GM18505 (cell line): ENCODE measurements at regions not wholly inside any gene's neighbourhood (a gene's known extent, or its start where the extent isn't known, plus 50 kb on each side); places are given as distances from the start of the nearest gene placed in this dataset.

Source experiments
- ATAC-seq: cut with Tn5 transposase; IDR thresholded peaks from one replicate; pipeline ENCODE4 v1.9.1; 2021; ENCODE audit not compliant: unreplicated experiment
- POLR2A ChIP-seq: IDR thresholded peaks from 4 replicates; pipeline ENCODE4 v1.6.1; 2011; ENCODE audit warnings: borderline replicate concordance; ENCODE audit not compliant: insufficient read depth, insufficient read length; ENCODE audit errors: extremely low read depth

DNA sequence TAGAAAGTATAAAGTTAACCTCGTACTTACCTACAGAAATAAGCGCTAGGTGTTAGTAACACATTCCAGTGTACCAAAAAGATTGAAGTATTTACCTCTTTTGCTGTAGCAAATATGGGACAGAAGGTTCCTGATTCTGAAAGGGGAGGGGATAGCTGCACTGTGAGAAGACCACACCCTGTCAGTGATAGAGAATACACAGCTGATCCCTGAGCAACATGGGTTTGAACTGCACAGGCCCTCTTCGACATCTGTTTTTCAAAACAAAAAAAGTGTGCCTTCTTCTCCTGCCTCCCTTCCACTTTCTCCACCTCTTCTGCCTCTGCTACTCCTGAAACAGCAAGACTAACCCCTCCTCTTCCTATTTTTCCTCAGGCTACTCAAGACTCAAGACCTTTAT, 201.8 kb upstream of the SLIT2 start:
- no peak for TF ChIP-seq POLR2A
- no peak for ATAC-seq

DNA sequence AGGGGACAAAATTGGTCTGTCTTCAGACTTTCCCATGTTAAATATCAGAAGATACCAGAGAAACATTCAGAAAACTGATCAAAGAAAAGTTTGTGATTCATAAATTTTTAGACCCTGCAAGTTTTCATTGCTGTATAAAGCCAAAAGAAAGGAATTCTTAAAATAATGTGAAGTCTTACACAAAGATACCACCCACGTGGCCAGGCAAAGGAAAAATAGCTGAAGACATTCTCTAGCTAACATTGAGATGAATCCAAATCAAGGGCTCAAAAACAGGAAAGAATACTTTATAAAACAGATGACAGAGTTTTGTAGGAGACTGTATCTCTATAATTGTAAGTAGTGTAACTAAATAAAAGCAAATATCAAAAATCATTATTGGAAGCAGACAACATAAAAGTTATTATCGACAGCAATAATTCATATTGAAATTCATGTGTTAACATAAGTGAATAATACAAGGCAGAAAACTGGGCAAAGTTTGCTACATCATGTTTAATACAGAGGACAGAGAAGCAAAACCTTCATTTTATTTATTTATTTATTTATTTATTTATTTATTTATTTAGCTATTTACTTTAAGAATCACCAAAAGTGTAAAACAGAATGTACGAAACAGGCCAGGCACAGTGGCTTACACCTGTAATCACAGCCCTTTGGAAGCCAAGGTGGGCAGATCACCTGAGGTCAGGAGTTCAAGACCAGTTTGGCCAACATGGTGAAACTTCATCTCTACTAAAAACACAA, 204.6 kb upstream of the SLIT2 start:
- TF ChIP-seq POLR2A = no peak
- ATAC-seq = no peak

DNA sequence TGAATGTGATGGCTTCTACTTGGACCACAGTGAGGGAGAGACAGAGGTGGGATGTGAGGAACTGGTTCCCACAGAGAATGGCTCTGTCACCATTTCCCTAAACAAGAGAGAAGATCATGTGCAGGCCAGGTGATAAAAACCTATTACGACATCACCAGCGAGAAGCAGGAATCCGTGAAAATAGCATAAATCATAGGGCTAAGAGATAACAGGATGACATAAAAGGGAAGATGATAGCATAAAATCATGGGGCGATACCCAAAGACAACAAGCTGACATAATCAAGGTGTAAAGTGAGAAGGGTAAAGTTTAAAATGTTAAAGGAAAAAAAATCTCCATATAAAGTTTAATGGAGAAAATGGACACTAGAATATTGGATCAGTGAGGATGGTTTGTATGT, 205.5 kb upstream of the SLIT2 start:
- no peak for TF ChIP-seq POLR2A
- ATAC-seq = no peak

DNA sequence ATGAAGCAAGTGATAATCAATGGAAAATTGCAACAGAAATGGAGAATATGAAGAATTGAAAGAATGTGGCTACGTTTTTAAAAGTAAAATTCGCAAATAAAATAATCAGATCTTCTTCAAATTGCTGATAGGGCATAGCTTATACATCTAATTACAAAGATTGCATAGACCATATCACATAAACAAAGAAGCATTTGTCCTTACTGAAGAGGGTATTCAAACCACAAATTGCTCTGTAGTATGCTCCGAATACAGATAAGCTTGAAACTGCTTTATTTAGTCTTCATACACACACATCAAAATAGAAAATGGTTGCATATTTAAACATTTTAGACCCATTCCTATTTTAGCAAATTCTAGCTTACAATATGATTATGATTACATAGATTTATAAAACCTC, 206.7 kb upstream of the SLIT2 start:
- no peak for TF ChIP-seq POLR2A
- ATAC-seq = no peak

DNA sequence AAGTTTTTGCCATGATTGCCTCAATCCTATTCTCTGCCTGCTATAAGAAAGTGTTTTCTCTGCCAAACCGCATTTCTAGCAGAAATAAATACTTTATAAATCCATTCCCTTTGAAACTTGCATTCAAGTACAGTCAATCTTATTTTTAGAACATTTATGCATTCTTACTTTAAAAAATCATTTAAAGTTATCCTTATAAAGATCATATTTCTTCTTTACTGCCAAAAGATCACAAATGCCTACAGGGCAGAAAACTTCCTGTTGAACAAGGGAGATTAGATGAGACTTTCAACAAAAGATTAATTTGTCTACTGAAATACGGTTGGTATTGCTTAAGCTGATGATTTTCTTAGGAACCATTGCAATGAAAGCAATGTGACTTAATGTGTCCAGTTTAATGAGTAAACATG, 207.2 kb upstream of the SLIT2 start:
- no peak for ATAC-seq
- TF ChIP-seq POLR2A = no peak

DNA sequence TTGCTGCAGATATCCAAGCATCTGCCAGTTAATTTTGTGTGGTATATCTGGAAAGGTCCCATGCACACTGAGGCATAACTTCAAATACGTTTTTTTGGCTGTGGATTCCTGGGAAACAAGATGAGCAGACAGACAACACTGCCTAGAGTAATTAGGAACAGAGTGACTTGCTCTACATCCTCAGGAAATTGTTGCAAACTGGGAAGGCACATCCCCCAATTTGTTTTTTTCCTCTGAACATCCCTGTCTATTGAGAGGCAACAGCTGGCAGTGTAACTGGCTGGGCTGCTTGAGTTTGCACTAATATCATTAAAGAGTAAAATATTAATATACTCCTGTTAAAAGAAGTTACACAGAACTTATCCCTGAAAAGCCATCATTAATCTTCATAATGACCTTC, 207.7 kb upstream of the SLIT2 start:
- no peak for ATAC-seq
- TF ChIP-seq POLR2A = no peak

DNA sequence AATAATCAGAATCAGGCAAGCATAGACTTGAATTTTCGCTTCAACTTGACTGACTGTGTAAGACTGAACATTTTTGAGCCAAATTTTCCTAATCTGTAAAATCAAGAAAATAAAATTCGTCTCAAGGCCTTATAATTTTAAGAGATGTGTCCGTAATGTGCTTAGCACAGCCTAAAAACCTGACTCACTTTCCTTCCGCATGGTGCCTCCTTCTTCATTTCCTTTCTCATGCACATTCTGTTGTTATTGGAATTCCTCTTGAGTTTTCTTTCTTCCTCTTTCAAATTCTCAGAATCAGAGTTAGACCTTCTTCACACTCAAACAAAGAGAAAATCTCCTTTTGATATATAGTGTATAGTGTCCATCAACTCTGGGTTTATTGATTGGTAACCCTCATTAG, 208.9 kb upstream of the SLIT2 start:
- TF ChIP-seq POLR2A = no peak
- ATAC-seq = no peak

DNA sequence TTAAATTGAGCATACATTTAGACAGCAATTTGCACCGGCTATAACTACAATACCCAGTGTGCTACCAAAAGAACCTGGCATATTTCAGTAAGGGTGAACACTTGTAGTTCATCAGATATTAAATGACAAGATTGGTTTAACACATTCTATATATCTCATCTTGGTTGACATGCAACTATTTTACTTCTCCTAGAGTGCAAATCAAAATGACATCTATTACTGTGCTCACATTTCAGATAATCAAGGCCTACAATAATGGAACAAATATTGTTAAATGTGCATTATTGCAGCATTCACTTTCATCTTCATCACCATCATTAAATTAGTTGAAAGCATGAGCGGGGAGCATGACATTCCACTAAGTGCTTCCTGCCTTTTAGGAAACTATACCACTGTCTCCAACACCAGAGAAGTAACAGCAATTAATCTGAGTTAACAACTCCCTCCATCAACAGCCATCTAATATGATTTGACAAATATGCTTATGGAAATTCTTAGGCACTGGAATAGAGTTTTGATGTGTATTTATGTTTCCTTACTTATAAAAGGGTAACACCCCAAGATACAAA, 209.8 kb upstream of the SLIT2 start:
- TF ChIP-seq POLR2A = no peak
- ATAC-seq = no peak

DNA sequence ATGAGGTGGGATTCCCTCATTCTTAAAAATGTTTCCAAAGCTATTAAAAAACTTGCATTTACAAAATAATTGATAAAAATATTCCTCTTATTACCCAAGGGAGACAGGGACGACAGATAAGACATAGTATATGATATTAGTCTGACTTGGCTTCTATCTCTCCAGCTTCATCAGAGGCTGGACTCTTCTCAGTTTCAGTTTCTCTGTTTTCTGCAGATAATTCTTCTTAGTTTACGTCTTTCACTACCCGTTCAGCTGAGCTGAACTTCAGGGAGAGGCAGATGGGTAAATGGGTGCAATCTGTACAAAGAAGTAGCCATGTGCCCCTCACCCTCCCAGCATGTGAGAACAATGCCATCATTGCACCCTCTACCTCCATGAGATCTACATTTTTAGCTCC, 214.0 kb upstream of the SLIT2 start:
- ATAC-seq = no peak

DNA sequence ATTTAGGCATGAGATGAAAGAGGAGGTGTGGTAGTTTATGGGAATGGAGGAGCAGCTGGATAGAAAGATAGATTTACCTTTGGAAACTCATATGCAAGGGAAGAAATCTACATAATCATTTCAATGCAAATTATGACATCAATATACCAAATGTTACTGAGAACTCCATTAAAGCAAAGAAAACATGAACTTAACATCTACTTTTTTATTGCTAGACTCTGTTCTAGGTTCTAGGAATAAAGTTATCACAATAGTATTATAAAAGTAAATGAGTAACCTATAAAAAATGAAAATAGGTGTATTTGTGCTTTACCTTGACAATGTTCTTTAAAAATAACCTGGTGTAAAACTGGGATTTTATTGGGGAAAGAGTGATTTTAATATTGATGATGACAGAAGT, 221.6 kb upstream of the SLIT2 start:
- TF ChIP-seq POLR2A = no peak
- no peak for ATAC-seq

More for the DNA sequence above, 214.0 kb upstream of the SLIT2 start:
- no peak for TF ChIP-seq POLR2A

DNA sequence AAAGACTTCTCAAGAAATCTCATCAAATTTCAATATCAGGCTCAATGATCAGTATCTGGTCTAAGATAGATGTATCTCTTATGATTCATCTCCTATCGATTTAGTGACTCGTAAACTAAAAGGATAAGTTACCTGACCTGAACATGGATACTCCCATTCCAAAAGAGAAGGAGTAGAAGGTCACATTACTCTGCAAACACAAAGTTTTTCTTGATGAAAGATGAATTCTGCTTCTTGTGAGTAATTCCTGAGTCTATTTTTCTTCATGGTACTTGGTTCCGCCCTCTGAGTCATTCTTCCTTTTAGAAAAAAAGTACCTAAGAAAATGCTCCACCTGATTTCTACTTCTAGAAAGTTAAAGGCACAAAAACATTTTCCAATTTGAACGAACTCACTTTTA, 223.1 kb upstream of the SLIT2 start:
- no peak for TF ChIP-seq POLR2A
- ATAC-seq = no peak

DNA sequence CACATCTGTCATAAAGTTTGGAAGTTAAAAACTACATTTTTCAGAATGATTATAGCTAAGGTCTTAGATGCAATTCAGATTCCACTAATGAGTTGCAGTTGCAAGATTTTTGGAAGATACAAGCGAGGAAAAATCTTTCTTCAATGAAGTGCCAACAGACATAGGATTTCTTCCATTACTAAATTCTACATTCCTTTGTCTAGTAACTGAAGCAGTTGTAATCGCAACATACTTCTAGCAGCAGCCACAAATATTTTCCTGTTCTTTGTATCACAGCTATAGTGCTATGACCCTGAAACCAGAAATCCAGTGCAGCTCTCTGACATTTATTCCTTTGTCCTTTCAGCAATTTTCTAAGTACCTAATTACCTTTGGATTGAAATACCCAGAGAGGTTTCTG, 225.2 kb upstream of the SLIT2 start:
- TF ChIP-seq POLR2A = no peak
- ATAC-seq = no peak

DNA sequence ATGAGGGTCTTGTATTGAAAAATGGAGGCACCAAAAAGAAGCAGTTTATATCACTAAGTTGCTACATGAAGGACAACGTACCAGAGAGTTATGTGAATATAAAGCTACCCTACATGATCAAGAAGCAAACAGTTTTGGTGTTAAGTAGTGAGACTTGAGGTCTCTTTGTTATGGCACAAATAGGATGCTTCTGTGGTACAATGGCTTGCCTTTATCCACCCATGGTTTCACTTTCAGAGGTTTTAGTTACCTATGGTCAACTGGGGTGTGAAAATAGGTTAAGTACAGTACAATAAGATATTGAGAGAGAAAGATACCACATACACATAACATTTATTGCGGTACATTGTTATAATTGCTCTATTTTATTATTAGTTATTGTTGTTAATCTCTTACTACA, 229.2 kb upstream of the SLIT2 start:
- TF ChIP-seq POLR2A = no peak
- no peak for ATAC-seq

DNA sequence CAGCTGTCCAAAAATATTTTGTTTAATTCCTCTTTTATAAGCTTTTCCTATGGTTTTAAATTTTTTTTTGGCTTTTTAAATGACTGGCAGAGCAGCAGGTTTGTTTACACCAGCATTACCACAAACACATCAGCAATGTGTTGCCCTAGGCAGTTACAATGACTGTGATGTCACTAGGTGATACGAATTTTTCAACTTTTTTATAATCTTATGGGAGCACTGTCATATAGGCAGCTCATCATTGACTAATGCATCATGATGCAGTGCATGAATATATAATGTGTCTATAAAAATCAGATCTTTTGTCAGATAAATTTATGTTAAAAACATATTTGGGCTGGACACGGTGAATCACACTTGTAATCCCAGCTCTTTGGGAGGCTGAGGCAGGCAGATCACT, 231.6 kb upstream of the SLIT2 start:
- no peak for ATAC-seq

More for the DNA sequence above, 231.6 kb upstream of the SLIT2 start:
- TF ChIP-seq POLR2A = no peak
